MM.1S (cell line): ENCODE measurements at regions not wholly inside any gene's neighbourhood (a gene's known extent, or its start where the extent isn't known, plus 50 kb on each side); places are given as distances from the start of the nearest gene placed in this dataset.

ENCODE experiments used
- EZH2phosphoT487 ChIP-seq: fragments of 300-600 bp; sonication (generic); IDR thresholded peaks from 2 replicates; pipeline ENCODE4 v1.6.1; 2018; ENCODE audit warnings: antibody characterized with exemption, low read length
- TF ChIP-seq, protein P1 (sequence below): fragments of 300-600 bp; sonication (generic); IDR thresholded peaks from 2 replicates; pipeline ENCODE4 v1.5.1; 2016; ENCODE audit warnings: antibody characterized with exemption, low read length, mixed read lengths

DNA sequence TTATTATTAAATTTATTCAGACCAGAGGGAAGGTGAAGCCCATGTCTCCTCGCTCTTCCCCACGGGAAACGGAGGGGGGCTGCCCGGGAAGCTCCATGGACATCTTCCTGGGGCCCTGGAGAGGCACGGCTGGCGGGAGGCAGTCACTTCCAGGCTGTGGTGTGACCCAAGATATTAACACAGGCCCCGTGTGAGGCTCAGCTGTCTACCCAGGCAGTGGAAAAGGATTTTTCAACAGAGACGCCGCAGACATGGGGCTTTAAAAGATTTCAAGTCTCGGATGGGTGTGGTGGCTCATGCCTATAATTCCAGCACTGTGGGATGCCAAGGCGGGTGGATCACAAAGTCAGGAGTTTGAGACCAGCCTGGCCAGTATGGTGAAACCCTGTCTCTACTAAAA, 117.9 kb downstream of the ERMARD start:
- TF ChIP-seq, protein P1, sequence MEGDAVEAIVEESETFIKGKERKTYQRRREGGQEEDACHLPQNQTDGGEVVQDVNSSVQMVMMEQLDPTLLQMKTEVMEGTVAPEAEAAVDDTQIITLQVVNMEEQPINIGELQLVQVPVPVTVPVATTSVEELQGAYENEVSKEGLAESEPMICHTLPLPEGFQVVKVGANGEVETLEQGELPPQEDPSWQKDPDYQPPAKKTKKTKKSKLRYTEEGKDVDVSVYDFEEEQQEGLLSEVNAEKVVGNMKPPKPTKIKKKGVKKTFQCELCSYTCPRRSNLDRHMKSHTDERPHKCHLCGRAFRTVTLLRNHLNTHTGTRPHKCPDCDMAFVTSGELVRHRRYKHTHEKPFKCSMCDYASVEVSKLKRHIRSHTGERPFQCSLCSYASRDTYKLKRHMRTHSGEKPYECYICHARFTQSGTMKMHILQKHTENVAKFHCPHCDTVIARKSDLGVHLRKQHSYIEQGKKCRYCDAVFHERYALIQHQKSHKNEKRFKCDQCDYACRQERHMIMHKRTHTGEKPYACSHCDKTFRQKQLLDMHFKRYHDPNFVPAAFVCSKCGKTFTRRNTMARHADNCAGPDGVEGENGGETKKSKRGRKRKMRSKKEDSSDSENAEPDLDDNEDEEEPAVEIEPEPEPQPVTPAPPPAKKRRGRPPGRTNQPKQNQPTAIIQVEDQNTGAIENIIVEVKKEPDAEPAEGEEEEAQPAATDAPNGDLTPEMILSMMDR, result no peak
- no peak for TF ChIP-seq EZH2phosphoT487
